ENCODE measurements at regions not wholly inside any gene's neighbourhood (a gene's known extent, or its start where the extent isn't known, plus 50 kb on each side); places are given as distances from the start of the nearest gene placed in this dataset.

DNA sequence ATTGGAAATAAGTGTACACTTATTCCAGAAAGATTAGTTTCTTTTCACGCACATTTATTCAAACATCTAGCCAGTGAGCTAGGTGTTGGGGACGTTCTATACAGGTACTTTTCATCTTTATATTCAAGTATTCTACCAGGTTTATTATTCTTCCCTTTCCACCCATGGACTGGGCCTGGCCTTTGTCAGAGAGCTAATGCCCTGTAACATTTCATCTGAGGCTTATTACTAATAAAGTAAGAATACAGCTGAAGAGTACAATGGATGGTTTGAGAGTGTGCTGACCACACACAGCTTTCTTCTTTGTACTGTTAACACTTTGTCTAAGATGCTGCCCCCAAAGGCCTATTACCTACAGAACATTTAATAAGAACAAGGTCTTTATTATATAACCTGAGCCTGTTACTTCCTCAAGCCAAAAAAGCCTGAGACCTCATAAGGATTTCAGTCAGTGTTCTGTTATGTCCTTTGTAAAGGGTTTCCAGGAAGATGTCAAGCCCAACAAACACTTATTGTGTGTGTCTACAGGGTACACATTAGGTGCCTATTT is 93.5 kb downstream of the ZNF608 start:
- TF ChIP-seq POLR2A (IDR thresholded peaks at IDR 0.05) = no peak
- TF ChIP-seq, protein P1, sequence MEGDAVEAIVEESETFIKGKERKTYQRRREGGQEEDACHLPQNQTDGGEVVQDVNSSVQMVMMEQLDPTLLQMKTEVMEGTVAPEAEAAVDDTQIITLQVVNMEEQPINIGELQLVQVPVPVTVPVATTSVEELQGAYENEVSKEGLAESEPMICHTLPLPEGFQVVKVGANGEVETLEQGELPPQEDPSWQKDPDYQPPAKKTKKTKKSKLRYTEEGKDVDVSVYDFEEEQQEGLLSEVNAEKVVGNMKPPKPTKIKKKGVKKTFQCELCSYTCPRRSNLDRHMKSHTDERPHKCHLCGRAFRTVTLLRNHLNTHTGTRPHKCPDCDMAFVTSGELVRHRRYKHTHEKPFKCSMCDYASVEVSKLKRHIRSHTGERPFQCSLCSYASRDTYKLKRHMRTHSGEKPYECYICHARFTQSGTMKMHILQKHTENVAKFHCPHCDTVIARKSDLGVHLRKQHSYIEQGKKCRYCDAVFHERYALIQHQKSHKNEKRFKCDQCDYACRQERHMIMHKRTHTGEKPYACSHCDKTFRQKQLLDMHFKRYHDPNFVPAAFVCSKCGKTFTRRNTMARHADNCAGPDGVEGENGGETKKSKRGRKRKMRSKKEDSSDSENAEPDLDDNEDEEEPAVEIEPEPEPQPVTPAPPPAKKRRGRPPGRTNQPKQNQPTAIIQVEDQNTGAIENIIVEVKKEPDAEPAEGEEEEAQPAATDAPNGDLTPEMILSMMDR (IDR thresholded peaks at IDR 0.05) = no peak

Data from lower leg skin (tissue), 3 donors.